HepG2 (cell line): ENCODE measurements at regions not wholly inside any gene's neighbourhood (a gene's known extent, or its start where the extent isn't known, plus 50 kb on each side); places are given as distances from the start of the nearest gene placed in this dataset.

Experiments
- ATAC-seq: fragments of 200-7000 bp; cut with Tn5 transposase; 3 replicates; pipeline ENCODE4 v1.9.1; 2020; ENCODE audit warnings: mild to moderate bottlenecking, moderate library complexity
- BruUV-seq: library from RNA; stranded (reverse); fragments of 400-500 nt; replicated peaks from 2 replicates; lab custom pipeline; 2021; lab: Mats Ljungman, UMichigan
- CTCF ChIA-PET: fragments of 300-600 bp; formaldehyde crosslinking; extraction: SDS; loops from one replicate; lab custom pipeline; 2021; ENCODE audit warnings: low total read pairs, inconsistent platforms, low intra/inter-chr PET ratio; lab: Yijun Ruan, JAX
- POLR2A ChIA-PET: fragments of 350-600 bp; sonication (Branson Sonifier 250); formaldehyde crosslinking; loops from one replicate; lab custom pipeline; 2020; ENCODE audit warnings: antibody characterized with exemption, inconsistent platforms; lab: Yijun Ruan, JAX
- DNase-seq: peaks from one replicate; pipeline ENCODE4 v3.0.0-alpha.2; 2015; ENCODE audit warnings: low spot score
- FAIRE-seq: peaks from 3 replicates; lab custom pipeline; 2011; peaks lifted over from hg19 to GRCh38; lab: Jason Lieb, UNC
- H2AFZ ChIP-seq: one replicate; pipeline ENCODE4 v1.6.1; 2011; ENCODE audit warnings: low read length, inconsistent platforms
- H3K27ac ChIP-seq: fragments of 300-600 bp; 3 replicates; pipeline ENCODE4 v1.8.0; 2011; ENCODE audit warnings: mixed run types, mild to moderate bottlenecking, mixed read lengths, low read length, inconsistent platforms; ENCODE audit not compliant: insufficient read depth; ENCODE audit errors: extremely low read length
- H3K27me3 ChIP-seq, 2 experiments: fragments of 200-600 bp in 1 of 2; 2 replicates in 1 of 2; 3 replicates in 1 of 2; pipeline versions ENCODE4 v1.6.0 to v1.8.0; 2011; ENCODE audit warnings: low read length in 2 of 2, mild to moderate bottlenecking in 2 of 2, moderate library complexity in 2 of 2, inconsistent platforms in 1 of 2; ENCODE audit not compliant: insufficient read depth in 2 of 2, control insufficient read depth in 1 of 2
- H3K36me3 ChIP-seq, 2 experiments: fragments of 200-600 bp in 1 of 2; replicated peaks in 1 of 2; 2 replicates in 1 of 2; 3 replicates in 1 of 2; pipeline versions ENCODE4 v1.5.1 to v1.8.0; 2011; ENCODE audit warnings: low read length in 2 of 2, inconsistent platforms in 1 of 2; ENCODE audit not compliant: insufficient read depth in 2 of 2, control insufficient read depth in 1 of 2
- H3K4me1 ChIP-seq: 2 replicates; pipeline ENCODE4 v1.5.1; 2012; ENCODE audit warnings: low read length, inconsistent platforms; ENCODE audit not compliant: insufficient read depth
- H3K4me2 ChIP-seq: 2 replicates; pipeline ENCODE4 v1.6.0; 2011; ENCODE audit warnings: low read depth, low read length, inconsistent platforms
- H3K4me3 ChIP-seq, 3 experiments: fragments of 200-600 bp in 1 of 3; sonication (generic), shearing (Covaris generic) in 1 of 3; replicated peaks in 1 of 3; 2 replicates each; pipeline ENCODE4 v1.5.1; 2011 to 2016; ENCODE audit warnings: low read length in 3 of 3, inconsistent platforms in 2 of 3, low read depth in 2 of 3, mild to moderate bottlenecking in 2 of 3, control low read depth in 1 of 3, mixed read lengths in 1 of 3; ENCODE audit not compliant: insufficient read depth in 1 of 3
- H3K79me2 ChIP-seq: one replicate; pipeline ENCODE4 v1.6.1; 2011; ENCODE audit warnings: low read length, inconsistent platforms; ENCODE audit not compliant: insufficient read depth
- H3K9ac ChIP-seq: 2 replicates; pipeline ENCODE4 v1.6.0; 2011; ENCODE audit warnings: mild to moderate bottlenecking, low read depth, low read length, inconsistent platforms; ENCODE audit not compliant: insufficient read depth
- H3K9me3 ChIP-seq: 2 replicates; pipeline ENCODE4 v1.5.1; 2012; ENCODE audit warnings: mild to moderate bottlenecking, low read length
- H4K20me1 ChIP-seq: 2 replicates; pipeline ENCODE4 v1.6.0; 2011; ENCODE audit warnings: inconsistent platforms, mild to moderate bottlenecking, low read length, moderate library complexity; ENCODE audit not compliant: insufficient read depth
- CHD4 ChIP-seq: fragments of 200-600 bp; sonication (generic); IDR thresholded peaks from 2 replicates; pipeline ENCODE4 v1.7.0; 2017; ENCODE audit warnings: mild to moderate bottlenecking, low read length, borderline replicate concordance
- JUND ChIP-seq: sonication (generic); formaldehyde crosslinking; IDR thresholded peaks from 2 replicates; pipeline ENCODE4 v1.8.0; 2022; ENCODE audit warnings: mild to moderate bottlenecking, missing genetic modification reagents
- KLF12 ChIP-seq: sonication (generic); formaldehyde crosslinking; IDR thresholded peaks from 2 replicates; pipeline ENCODE4 v1.4.0; 2020; ENCODE audit warnings: missing genetic modification reagents, borderline replicate concordance
- MED1 ChIP-seq: sonication (generic); formaldehyde crosslinking; IDR thresholded peaks from 2 replicates; pipeline ENCODE4 v1.4.0; 2020; ENCODE audit warnings: missing genetic modification reagents
- NFYB ChIP-seq: sonication (generic); formaldehyde crosslinking; IDR thresholded peaks from 2 replicates; pipeline ENCODE4 v1.4.0; 2020; ENCODE audit warnings: missing genetic modification reagents
- POLR2AphosphoS5 ChIP-seq: IDR thresholded peaks from 2 replicates; pipeline ENCODE4 v1.6.1; 2012; ENCODE audit warnings: low read depth, low read length
- SRSF9 ChIP-seq: fragments of 200-400 bp; formaldehyde crosslinking; IDR thresholded peaks from 2 replicates; pipeline ENCODE4 v1.6.1; 2018; ENCODE audit warnings: borderline replicate concordance, mild to moderate bottlenecking, low read depth, low read length; ENCODE audit not compliant: insufficient read depth, poor library complexity, severe bottlenecking
- ZBTB7A ChIP-seq: sonication (generic); formaldehyde crosslinking; IDR thresholded peaks from 2 replicates; pipeline ENCODE4 v1.8.0; 2022; ENCODE audit warnings: mild to moderate bottlenecking, missing genetic modification reagents
- ZFP1 ChIP-seq: IDR thresholded peaks from 2 replicates; pipeline ENCODE4 v1.6.1; 2016
- ZMYM2 ChIP-seq: sonication (generic); formaldehyde crosslinking; IDR thresholded peaks from 2 replicates; pipeline ENCODE4 v1.8.0; 2022; ENCODE audit warnings: mild to moderate bottlenecking, missing genetic modification reagents
- ZNF350 ChIP-seq: sonication (generic); formaldehyde crosslinking; IDR thresholded peaks from 2 replicates; pipeline ENCODE4 v1.4.0; 2020; ENCODE audit warnings: mild to moderate bottlenecking, low read depth, missing genetic modification reagents, borderline replicate concordance
- ZNF44 ChIP-seq: sonication (generic); formaldehyde crosslinking; IDR thresholded peaks from 2 replicates; pipeline ENCODE4 v1.5.1; 2020; ENCODE audit warnings: mild to moderate bottlenecking, missing genetic modification reagents
- ZNF670 ChIP-seq: sonication (generic); formaldehyde crosslinking; IDR thresholded peaks from 2 replicates; pipeline ENCODE4 v1.8.0; 2022; ENCODE audit warnings: mild to moderate bottlenecking, missing genetic modification reagents, borderline replicate concordance
- ZNF878 ChIP-seq: sonication (generic); formaldehyde crosslinking; IDR thresholded peaks from 2 replicates; pipeline ENCODE4 v1.8.1; 2023; ENCODE audit warnings: mild to moderate bottlenecking, missing genetic modification reagents, moderate library complexity
- WGBS: methylation state at CpG from one replicate; pipeline ENCODE4 v1.1.6; 2017; ENCODE audit warnings: low lambda C conversion rate; 5-methylcytosine and 5-hydroxymethylcytosine counted together
- in situ Hi-C: cut with HindIII; loops from 2 replicates; pipeline ENCODE4 v1.10.0; 2017; ENCODE audit warnings: low pct_unique_long_range_greater_than_20kb; ENCODE audit not compliant: extremely low pct_ligation_motif_present
- intact Hi-C: fragments of 100-400 bp; cut with micrococcal nuclease; formaldehyde crosslinking; loops from one replicate; pipeline ENCODE4 v1.10.0; 2022; ENCODE audit not compliant: unreplicated experiment
- TF ChIP-seq, protein P1 (sequence below): sonication (generic); formaldehyde crosslinking; IDR thresholded peaks from 2 replicates; pipeline ENCODE4 v1.5.1; 2020; ENCODE audit warnings: mild to moderate bottlenecking, missing genetic modification reagents, borderline replicate concordance
- TF ChIP-seq, protein P2 (sequence below): IDR thresholded peaks from 2 replicates; pipeline ENCODE4 v1.6.1; 2016; ENCODE audit warnings: mild to moderate bottlenecking

DNA sequence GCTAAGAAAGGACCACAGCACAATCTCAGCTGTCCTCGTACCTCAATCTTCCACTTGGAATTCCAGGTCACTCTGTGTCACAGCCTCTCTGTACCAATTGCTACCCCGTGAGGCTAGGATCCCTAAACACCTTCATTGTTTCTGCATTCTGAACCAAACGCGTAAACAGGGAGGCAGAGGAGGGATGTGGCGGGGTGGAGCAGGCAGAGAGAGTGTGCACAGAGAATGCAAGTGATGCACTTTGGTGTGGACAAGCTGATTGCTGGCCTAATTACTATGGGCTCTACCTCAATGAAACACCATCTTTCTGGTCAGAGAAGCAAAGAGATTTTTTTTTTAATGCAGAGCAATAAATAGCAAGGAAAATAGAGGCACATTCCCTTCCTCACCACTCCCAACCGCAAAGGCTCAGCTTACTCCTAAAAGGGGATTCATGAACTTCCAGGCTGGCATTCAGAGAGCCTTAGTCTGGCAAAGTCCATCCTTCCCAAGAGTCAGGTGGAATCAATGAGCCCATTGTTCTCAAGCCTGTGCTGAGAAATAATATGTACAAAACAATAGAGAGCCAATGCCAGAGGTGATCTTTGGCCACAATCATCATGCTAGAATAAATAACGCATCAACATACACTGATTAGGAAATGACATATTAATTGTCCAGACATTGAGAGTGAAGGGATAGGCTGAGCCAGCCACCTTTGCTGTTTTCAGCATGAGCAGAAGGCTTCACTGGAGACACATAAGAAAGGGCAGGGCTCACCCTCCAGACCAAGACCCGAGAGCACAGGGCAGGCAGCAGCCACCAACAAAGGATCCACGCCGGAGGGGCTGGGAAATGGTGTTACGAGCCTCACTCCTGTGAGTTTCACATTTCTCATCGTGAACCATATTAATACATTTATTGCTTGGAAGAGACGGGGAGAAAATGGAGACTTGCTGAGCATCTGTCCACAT is 278.8 kb downstream of the ENC1 start:
- Histone ChIP-seq H3K79me2 (no peaks in the 10 kb centered on the region), H2AFZ (no peak overlapping the region), H3K4me1 (peaks cover 31% of the 10 kb centered on the region), H3K4me2 (peak overlapping the region; percentile 73), H3K36me3 (no peaks in the 10 kb centered on the region), H3K4me3 (peak overlapping the region in 1 of 3 experiments; percentile 23; a peak in 1 of 6 replicates), H3K27me3 (0 out of 5 replicates have a peak, but pooled peaks cover 0 to 1% of the 10 kb centered on the region in 2 experiments), H3K27ac (peak overlapping the region; percentile 32), H4K20me1 (no peaks in the 10 kb centered on the region), H3K9me3 (no peaks in the 10 kb centered on the region), H3K9ac (0 out of 2 replicates have a peak overlapping the region, but pooled peaks have one; percentile 25)
- POLR2A ChIA-PET, result interaction anchor here (1.3 kb wide), 1 partner anchor 279 kb away, joined by 4 read pairs; the partner anchor contains the start of gene ENC1
- FAIRE-seq (peak; percentile 74), ATAC-seq (peak; percentile 94), DNase-seq (peak; percentile 97)
- no TSS peak for BruUV-seq
- WGBS, result 30% methylated on average over 13 of the region's 13 CpGs
- in situ Hi-C loops (no loop called here), intact Hi-C loops (loop anchor here (1.0 kb wide), 1 partner anchor 19 kb away; no protein-coding TSS in a partner anchor)
- CTCF ChIA-PET, result no interaction called here
- TF ChIP-seq ZNF670 (CRISPR knock-in tag) (peak; percentile 36; the same call in 1 of the 2 replicates), POLR2AphosphoS5 (no peak), KLF12 (no peak), JUND (no peak), ZMYM2 (CRISPR knock-in tag) (no peak), MED1 (no peak), CHD4 (no peak), ZFP1 (CRISPR knock-in tag) (no peak), ZNF878 (no peak), ZNF44 (no peak), ZNF350 (CRISPR knock-in tag) (no peak), ZBTB7A (CRISPR knock-in tag) (no peak), NFYB (CRISPR knock-in tag) (no peak), SRSF9 (no peak)
- TF ChIP-seq, protein P1, sequence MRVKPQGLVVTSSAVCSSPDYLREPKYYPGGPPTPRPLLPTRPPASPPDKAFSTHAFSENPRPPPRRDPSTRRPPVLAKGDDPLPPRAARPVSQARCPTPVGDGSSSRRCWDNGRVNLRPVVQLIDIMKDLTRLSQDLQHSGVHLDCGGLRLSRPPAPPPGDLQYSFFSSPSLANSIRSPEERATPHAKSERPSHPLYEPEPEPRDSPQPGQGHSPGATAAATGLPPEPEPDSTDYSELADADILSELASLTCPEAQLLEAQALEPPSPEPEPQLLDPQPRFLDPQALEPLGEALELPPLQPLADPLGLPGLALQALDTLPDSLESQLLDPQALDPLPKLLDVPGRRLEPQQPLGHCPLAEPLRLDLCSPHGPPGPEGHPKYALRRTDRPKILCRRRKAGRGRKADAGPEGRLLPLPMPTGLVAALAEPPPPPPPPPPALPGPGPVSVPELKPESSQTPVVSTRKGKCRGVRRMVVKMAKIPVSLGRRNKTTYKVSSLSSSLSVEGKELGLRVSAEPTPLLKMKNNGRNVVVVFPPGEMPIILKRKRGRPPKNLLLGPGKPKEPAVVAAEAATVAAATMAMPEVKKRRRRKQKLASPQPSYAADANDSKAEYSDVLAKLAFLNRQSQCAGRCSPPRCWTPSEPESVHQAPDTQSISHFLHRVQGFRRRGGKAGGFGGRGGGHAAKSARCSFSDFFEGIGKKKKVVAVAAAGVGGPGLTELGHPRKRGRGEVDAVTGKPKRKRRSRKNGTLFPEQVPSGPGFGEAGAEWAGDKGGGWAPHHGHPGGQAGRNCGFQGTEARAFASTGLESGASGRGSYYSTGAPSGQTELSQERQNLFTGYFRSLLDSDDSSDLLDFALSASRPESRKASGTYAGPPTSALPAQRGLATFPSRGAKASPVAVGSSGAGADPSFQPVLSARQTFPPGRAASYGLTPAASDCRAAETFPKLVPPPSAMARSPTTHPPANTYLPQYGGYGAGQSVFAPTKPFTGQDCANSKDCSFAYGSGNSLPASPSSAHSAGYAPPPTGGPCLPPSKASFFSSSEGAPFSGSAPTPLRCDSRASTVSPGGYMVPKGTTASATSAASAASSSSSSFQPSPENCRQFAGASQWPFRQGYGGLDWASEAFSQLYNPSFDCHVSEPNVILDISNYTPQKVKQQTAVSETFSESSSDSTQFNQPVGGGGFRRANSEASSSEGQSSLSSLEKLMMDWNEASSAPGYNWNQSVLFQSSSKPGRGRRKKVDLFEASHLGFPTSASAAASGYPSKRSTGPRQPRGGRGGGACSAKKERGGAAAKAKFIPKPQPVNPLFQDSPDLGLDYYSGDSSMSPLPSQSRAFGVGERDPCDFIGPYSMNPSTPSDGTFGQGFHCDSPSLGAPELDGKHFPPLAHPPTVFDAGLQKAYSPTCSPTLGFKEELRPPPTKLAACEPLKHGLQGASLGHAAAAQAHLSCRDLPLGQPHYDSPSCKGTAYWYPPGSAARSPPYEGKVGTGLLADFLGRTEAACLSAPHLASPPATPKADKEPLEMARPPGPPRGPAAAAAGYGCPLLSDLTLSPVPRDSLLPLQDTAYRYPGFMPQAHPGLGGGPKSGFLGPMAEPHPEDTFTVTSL (CRISPR knock-in tag), result peak; percentile 38; the same call in 1 of the 2 replicates
- TF ChIP-seq, protein P2, sequence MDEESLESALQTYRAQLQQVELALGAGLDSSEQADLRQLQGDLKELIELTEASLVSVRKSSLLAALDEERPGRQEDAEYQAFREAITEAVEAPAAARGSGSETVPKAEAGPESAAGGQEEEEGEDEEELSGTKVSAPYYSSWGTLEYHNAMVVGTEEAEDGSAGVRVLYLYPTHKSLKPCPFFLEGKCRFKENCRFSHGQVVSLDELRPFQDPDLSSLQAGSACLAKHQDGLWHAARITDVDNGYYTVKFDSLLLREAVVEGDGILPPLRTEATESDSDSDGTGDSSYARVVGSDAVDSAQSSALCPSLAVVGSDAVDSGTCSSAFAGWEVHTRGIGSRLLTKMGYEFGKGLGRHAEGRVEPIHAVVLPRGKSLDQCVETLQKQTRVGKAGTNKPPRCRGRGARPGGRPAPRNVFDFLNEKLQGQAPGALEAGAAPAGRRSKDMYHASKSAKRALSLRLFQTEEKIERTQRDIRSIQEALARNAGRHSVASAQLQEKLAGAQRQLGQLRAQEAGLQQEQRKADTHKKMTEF, result peak; percentile 28; the same call in 1 of the 2 replicates
